OCI-LY1 (cell line): ENCODE measurements at regions not wholly inside any gene's neighbourhood (a gene's known extent, or its start where the extent isn't known, plus 50 kb on each side); places are given as distances from the start of the nearest gene placed in this dataset.

Experiments
- H2AFZ ChIP-seq: fragments of 200-600 bp; sonication (generic), shearing (Covaris generic); 2 replicates; pipeline ENCODE4 v1.6.0; 2014; ENCODE audit warnings: antibody characterized with exemption, mild to moderate bottlenecking, low read length
- H3F3A ChIP-seq: fragments of 200-600 bp; sonication (generic), shearing (Covaris generic); 2 replicates; pipeline ENCODE4 v1.6.0; 2014; ENCODE audit warnings: mild to moderate bottlenecking, antibody characterized with exemption, low read length, moderate library complexity; ENCODE audit not compliant: insufficient read depth
- H3K27ac ChIP-seq: fragments of 200-600 bp; sonication (generic); 2 replicates; pipeline ENCODE4 v1.5.1; 2014; ENCODE audit warnings: low read length, mixed run types, mild to moderate bottlenecking, low read depth; ENCODE audit not compliant: poor library complexity, severe bottlenecking
- H3K27me3 ChIP-seq: fragments of 200-600 bp; sonication (generic); 2 replicates; pipeline ENCODE4 v1.6.0; 2014; ENCODE audit warnings: antibody characterized with exemption, mild to moderate bottlenecking, low read length, moderate library complexity; ENCODE audit not compliant: insufficient read depth
- H3K36me3 ChIP-seq: fragments of 200-600 bp; sonication (generic); 2 replicates; pipeline ENCODE4 v1.6.1; 2014; ENCODE audit warnings: mild to moderate bottlenecking, antibody characterized with exemption, low read length, moderate library complexity, mixed read lengths; ENCODE audit not compliant: insufficient read depth
- H3K4me1 ChIP-seq: fragments of 200-600 bp; sonication (generic); 2 replicates; pipeline ENCODE4 v1.5.1; 2014; ENCODE audit warnings: mild to moderate bottlenecking, low read length, moderate library complexity; ENCODE audit not compliant: insufficient read depth, severe bottlenecking
- H3K4me2 ChIP-seq: fragments of 200-600 bp; sonication (generic), shearing (Covaris generic); 2 replicates; pipeline ENCODE4 v1.6.1; 2014; ENCODE audit warnings: low read length
- H3K4me3 ChIP-seq: fragments of 200-600 bp; sonication (generic); 2 replicates; pipeline ENCODE4 v1.5.1; 2014; ENCODE audit warnings: low read length, low read depth, mild to moderate bottlenecking, mixed read lengths; ENCODE audit not compliant: poor library complexity, severe bottlenecking
- H3K79me2 ChIP-seq: fragments of 200-600 bp; shearing (Covaris generic); 2 replicates; pipeline ENCODE4 v1.6.1; 2016; ENCODE audit warnings: mixed run types, low read length, mixed read lengths; ENCODE audit not compliant: insufficient read depth
- H3K9ac ChIP-seq: fragments of 200-600 bp; sonication (generic), shearing (Covaris generic); 2 replicates; pipeline ENCODE4 v1.6.1; 2014; ENCODE audit warnings: mild to moderate bottlenecking, low read length, mixed read lengths
- H3K9me2 ChIP-seq: fragments of 200-600 bp; sonication (generic), shearing (Covaris generic); 2 replicates; pipeline ENCODE4 v1.6.1; 2014; ENCODE audit warnings: low read depth, mild to moderate bottlenecking, low read length, mixed read lengths
- H3K9me3 ChIP-seq: fragments of 200-600 bp; shearing (Covaris generic); 2 replicates; pipeline ENCODE4 v1.6.1; 2014; ENCODE audit warnings: low read length, mixed read lengths
- H4K20me1 ChIP-seq: fragments of 200-600 bp; sonication (generic), shearing (Covaris generic); 2 replicates; pipeline ENCODE4 v1.6.0; 2016; ENCODE audit warnings: mild to moderate bottlenecking, low read length; ENCODE audit not compliant: insufficient read depth
- EZH2 ChIP-seq: fragments of 200-600 bp; sonication (generic), shearing (Covaris generic); IDR thresholded peaks from 2 replicates; pipeline ENCODE4 v1.8.0; 2017; ENCODE audit warnings: borderline replicate concordance, mixed run types, mild to moderate bottlenecking, antibody characterized with exemption, low read length, moderate library complexity, mixed read lengths
- TF ChIP-seq, protein P1 (sequence below): fragments of 200-600 bp; sonication (generic), shearing (Covaris generic); IDR thresholded peaks from 2 replicates; pipeline ENCODE4 v1.5.1; 2017; ENCODE audit warnings: mild to moderate bottlenecking, antibody characterized with exemption, low read length, moderate library complexity, mixed read lengths

DNA sequence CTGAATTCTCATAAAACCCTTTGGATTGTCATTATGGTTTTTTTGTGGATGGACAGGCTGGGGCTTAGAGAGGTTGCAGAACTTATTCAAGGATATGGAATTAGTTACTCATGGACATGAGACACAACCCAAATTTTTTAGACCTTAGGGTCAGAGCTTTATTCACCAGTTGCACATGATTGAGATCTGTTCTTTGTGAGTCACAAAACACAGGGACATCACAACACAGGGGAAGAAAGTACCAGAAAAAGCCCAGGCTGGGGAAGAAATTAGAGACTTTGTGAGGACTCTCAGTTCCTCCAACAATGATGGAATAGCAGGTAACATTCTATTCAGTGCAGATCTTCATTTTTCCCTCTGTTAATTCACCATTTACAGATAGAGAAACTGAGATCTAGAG is 602.4 kb upstream of the CPEB2 start:
- Histone ChIP-seq H4K20me1 (no peaks in the 10 kb centered on the region), H3K4me3 (no peak overlapping the region), H3K27ac (no peak overlapping the region), H3K9ac (no peak overlapping the region), H2AFZ (no peak overlapping the region), H3K36me3 (no peaks in the 10 kb centered on the region), H3K4me2 (no peak overlapping the region), H3F3A (no peaks in the 10 kb centered on the region), H3K9me3 (no peaks in the 10 kb centered on the region), H3K79me2 (no peaks in the 10 kb centered on the region), H3K9me2 (no peaks in the 10 kb centered on the region), H3K4me1 (no peaks in the 10 kb centered on the region), H3K27me3 (no peaks in the 10 kb centered on the region)
- TF ChIP-seq EZH2: no peak
- TF ChIP-seq, protein P1, sequence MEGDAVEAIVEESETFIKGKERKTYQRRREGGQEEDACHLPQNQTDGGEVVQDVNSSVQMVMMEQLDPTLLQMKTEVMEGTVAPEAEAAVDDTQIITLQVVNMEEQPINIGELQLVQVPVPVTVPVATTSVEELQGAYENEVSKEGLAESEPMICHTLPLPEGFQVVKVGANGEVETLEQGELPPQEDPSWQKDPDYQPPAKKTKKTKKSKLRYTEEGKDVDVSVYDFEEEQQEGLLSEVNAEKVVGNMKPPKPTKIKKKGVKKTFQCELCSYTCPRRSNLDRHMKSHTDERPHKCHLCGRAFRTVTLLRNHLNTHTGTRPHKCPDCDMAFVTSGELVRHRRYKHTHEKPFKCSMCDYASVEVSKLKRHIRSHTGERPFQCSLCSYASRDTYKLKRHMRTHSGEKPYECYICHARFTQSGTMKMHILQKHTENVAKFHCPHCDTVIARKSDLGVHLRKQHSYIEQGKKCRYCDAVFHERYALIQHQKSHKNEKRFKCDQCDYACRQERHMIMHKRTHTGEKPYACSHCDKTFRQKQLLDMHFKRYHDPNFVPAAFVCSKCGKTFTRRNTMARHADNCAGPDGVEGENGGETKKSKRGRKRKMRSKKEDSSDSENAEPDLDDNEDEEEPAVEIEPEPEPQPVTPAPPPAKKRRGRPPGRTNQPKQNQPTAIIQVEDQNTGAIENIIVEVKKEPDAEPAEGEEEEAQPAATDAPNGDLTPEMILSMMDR: no peak

DNA sequence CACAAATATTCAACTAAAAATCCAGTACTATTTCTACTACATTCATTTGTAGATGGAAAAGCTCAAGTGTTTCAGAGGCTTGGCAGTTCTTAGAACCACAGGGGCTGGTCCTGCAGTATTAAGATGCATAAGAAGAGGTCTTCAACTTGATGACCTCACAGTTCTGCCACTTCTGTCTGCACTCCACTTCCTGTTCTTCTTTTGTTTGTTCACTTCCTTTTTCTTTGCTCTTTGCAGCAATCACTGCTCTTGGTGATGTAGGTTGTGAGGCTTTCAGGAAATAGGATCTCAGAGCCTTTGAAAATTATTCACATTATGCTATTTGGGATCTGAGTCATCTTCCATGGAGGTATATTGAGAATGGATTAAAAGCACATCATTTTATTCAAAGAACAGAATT is 602.0 kb upstream of the CPEB2 start:
- no peaks in the 10 kb centered on the region for H3K9me2 ChIP-seq
- H3K36me3 ChIP-seq: no peaks in the 10 kb centered on the region
- no peaks in the 10 kb centered on the region for H3K79me2 ChIP-seq
- H3F3A ChIP-seq: no peaks in the 10 kb centered on the region
- TF ChIP-seq, protein P1: no peak
- TF ChIP-seq EZH2: no peak
- no peaks in the 10 kb centered on the region for H3K4me1 ChIP-seq
- H3K9ac ChIP-seq: no peak overlapping the region
- H3K27ac ChIP-seq: no peak overlapping the region
- no peak overlapping the region for H3K4me3 ChIP-seq
- H3K9me3 ChIP-seq: no peaks in the 10 kb centered on the region
- H2AFZ ChIP-seq: no peak overlapping the region
- no peaks in the 10 kb centered on the region for H4K20me1 ChIP-seq
- no peaks in the 10 kb centered on the region for H3K27me3 ChIP-seq
- H3K4me2 ChIP-seq: no peak overlapping the region

- H3K79me2 ChIP-seq: no peaks in the 10 kb centered on the region
- H4K20me1 ChIP-seq: no peaks in the 10 kb centered on the region
- H3K27me3 ChIP-seq: no peaks in the 10 kb centered on the region
- H3K4me3 ChIP-seq: no peak overlapping the region
- no peak overlapping the region for H2AFZ ChIP-seq
- no peak overlapping the region for H3K27ac ChIP-seq
- H3K4me1 ChIP-seq: no peaks in the 10 kb centered on the region
- no peaks in the 10 kb centered on the region for H3K36me3 ChIP-seq
- H3F3A ChIP-seq: no peaks in the 10 kb centered on the region
- no peaks in the 10 kb centered on the region for H3K9me2 ChIP-seq
- TF ChIP-seq, protein P1: no peak
- TF ChIP-seq EZH2: no peak
- H3K9ac ChIP-seq: no peak overlapping the region
- H3K9me3 ChIP-seq: no peaks in the 10 kb centered on the region
- no peak overlapping the region for H3K4me2 ChIP-seq
These were observed 599.1 kb upstream of the CPEB2 start for GRCh38 chr4:14403132-14403531.
